ENCODE measurements at regions not wholly inside any gene's neighbourhood (a gene's known extent, or its start where the extent isn't known, plus 50 kb on each side); places are given as distances from the start of the nearest gene placed in this dataset.

- DNase-seq (ENCODE audit: low read depth in 1 of 2, low spot score in 1 of 2) = no peak
- in situ Hi-C loops (cut with HindIII; ENCODE audit: low pct_unique_long_range_greater_than_20kb, low sequenced_read_pairs) = no loop called here
- TF ChIP-seq JUND (IDR thresholded peaks at IDR 0.05; ENCODE audit: low read depth) = no peak
Observed at GRCh38 chr3:30289766-30290165, 316.6 kb upstream of the TGFBR2 start.

DNA sequence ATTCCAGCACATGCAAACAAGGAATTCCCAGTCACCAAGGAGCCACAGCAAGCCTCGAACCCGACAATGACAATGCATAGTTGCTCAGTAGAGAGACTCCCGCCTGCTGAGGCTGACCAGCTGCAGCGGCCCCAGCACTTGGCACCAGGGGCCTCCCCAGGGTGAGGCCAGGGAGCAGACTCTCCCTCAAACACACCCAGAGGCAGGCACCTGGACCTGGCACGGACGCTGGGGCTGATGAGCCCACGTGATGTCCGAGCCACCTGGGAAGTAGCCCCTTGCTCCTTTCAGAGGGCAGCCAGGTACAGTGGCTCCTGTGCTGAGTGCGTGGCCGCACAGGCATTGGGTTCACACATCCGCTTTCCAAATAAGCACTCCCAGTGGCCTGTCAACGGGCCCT is 315.9 kb upstream of the TGFBR2 start:
- in situ Hi-C loops (cut with HindIII; ENCODE audit: low pct_unique_long_range_greater_than_20kb, low sequenced_read_pairs) = no loop called here
- DNase-seq (ENCODE audit: low read depth in 1 of 2, low spot score in 1 of 2) = no peak
- TF ChIP-seq JUND (IDR thresholded peaks at IDR 0.05; ENCODE audit: low read depth) = no peak

GRCh38 chr3:30292192-30292893 is 314.1 kb upstream of the TGFBR2 start:
- in situ Hi-C loops (cut with HindIII; ENCODE audit: low pct_unique_long_range_greater_than_20kb, low sequenced_read_pairs) = no loop called here
- TF ChIP-seq JUND (IDR thresholded peaks at IDR 0.05; ENCODE audit: low read depth) = no peak
- no peak for DNase-seq (ENCODE audit: low read depth in 1 of 2, low spot score in 1 of 2)

DNA sequence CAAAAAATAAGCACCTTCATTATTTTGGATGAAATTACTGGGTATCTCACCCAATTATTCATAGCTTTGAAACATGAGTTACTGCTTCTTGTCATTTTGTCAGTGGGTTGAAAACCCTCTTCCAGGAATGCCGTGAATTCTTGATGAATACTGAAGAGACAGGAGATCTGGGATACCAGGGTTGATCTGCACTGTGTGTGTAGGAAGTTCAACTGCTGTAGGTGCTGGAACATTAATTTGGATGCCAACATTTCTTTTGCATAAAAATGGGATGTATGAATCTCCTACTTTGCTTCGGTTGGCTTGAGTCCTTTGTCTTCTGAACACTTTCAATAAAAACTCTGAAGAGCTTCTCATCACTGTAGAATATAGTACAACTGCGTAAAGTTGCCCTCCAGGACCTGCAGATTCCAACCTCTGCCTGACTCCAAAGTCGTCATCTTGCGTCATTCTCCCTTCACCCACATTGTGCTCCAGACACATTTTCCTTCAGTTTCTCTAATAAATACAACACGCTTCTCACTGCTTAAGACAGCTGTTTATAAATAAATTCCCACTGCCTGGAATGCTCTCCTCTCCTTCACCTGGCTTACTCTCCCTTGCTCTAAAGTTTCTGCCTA is 312.7 kb upstream of the TGFBR2 start:
- TF ChIP-seq JUND (IDR thresholded peaks at IDR 0.05; ENCODE audit: low read depth) = no peak
- in situ Hi-C loops (cut with HindIII; ENCODE audit: low pct_unique_long_range_greater_than_20kb, low sequenced_read_pairs) = no loop called here

GRCh38 chr3:30294241-30294667 is 312.1 kb upstream of the TGFBR2 start:
- in situ Hi-C loops (cut with HindIII; ENCODE audit: low pct_unique_long_range_greater_than_20kb, low sequenced_read_pairs) = no loop called here
- no peak for TF ChIP-seq JUND (IDR thresholded peaks at IDR 0.05; ENCODE audit: low read depth)

More for the DNA sequence above, 312.7 kb upstream of the TGFBR2 start:
- no peak for DNase-seq (ENCODE audit: low read depth in 1 of 2, low spot score in 1 of 2)

GRCh38 chr3:30297112-30297511 is 309.3 kb upstream of the TGFBR2 start:
- in situ Hi-C loops (cut with HindIII; ENCODE audit: low pct_unique_long_range_greater_than_20kb, low sequenced_read_pairs) = no loop called here

More at GRCh38 chr3:30294241-30294667, 312.1 kb upstream of the TGFBR2 start:
- DNase-seq (ENCODE audit: low read depth in 1 of 2, low spot score in 1 of 2) = no peak

GRCh38 chr3:30299674-30300385 is 306.6 kb upstream of the TGFBR2 start:
- no peak for DNase-seq (ENCODE audit: low read depth in 1 of 2, low spot score in 1 of 2)
- TF ChIP-seq JUND (IDR thresholded peaks at IDR 0.05; ENCODE audit: low read depth) = no peak
- in situ Hi-C loops (cut with HindIII; ENCODE audit: low pct_unique_long_range_greater_than_20kb, low sequenced_read_pairs) = no loop called here

More at GRCh38 chr3:30297112-30297511, 309.3 kb upstream of the TGFBR2 start:
- no peak for TF ChIP-seq JUND (IDR thresholded peaks at IDR 0.05; ENCODE audit: low read depth)
- DNase-seq (ENCODE audit: low read depth in 1 of 2, low spot score in 1 of 2) = no peak

GRCh38 chr3:30300809-30301208 is 305.6 kb upstream of the TGFBR2 start:
- no peak for TF ChIP-seq JUND (IDR thresholded peaks at IDR 0.05; ENCODE audit: low read depth)
- DNase-seq (ENCODE audit: low read depth in 1 of 2, low spot score in 1 of 2) = no peak
- in situ Hi-C loops (cut with HindIII; ENCODE audit: low pct_unique_long_range_greater_than_20kb, low sequenced_read_pairs) = no loop called here

- no peak for TF ChIP-seq JUND (IDR thresholded peaks at IDR 0.05; ENCODE audit: low read depth)
- in situ Hi-C loops (cut with HindIII; ENCODE audit: low pct_unique_long_range_greater_than_20kb, low sequenced_read_pairs) = no loop called here
- no peak for DNase-seq (ENCODE audit: low read depth in 1 of 2, low spot score in 1 of 2)
Observed at GRCh38 chr3:30302027-30302426, 304.4 kb upstream of the TGFBR2 start.

GRCh38 chr3:30303770-30304169 is 302.6 kb upstream of the TGFBR2 start:
- TF ChIP-seq JUND (IDR thresholded peaks at IDR 0.05; ENCODE audit: low read depth) = no peak
- in situ Hi-C loops (cut with HindIII; ENCODE audit: low pct_unique_long_range_greater_than_20kb, low sequenced_read_pairs) = no loop called here
- DNase-seq (ENCODE audit: low read depth in 1 of 2, low spot score in 1 of 2) = no peak

DNA sequence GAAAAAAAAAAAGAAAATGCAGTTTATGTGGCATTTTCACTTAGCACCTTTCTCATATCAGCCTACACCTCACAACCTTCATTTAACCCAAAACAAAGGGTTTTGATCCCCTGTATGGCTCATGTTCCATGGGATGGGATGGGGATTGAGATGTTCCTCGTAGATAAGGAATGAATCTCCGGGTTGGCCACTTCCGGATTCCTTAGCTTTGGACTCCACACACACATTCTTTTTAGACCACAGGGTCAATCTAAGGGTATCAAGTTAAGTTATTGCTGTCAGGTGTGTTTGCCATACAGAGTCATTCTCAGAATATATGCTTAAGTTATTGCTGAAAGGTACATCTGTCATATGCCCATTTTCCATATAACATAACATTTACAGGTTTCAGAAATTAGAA is 301.4 kb upstream of the TGFBR2 start:
- DNase-seq (ENCODE audit: low read depth in 1 of 2, low spot score in 1 of 2) = no peak
- in situ Hi-C loops (cut with HindIII; ENCODE audit: low pct_unique_long_range_greater_than_20kb, low sequenced_read_pairs) = no loop called here
- TF ChIP-seq JUND (IDR thresholded peaks at IDR 0.05; ENCODE audit: low read depth) = no peak

GRCh38 chr3:30306896-30307295 is 299.5 kb upstream of the TGFBR2 start:
- no peak for DNase-seq (ENCODE audit: low read depth in 1 of 2, low spot score in 1 of 2)
- in situ Hi-C loops (cut with HindIII; ENCODE audit: low pct_unique_long_range_greater_than_20kb, low sequenced_read_pairs) = no loop called here
- TF ChIP-seq JUND (IDR thresholded peaks at IDR 0.05; ENCODE audit: low read depth) = no peak

DNA sequence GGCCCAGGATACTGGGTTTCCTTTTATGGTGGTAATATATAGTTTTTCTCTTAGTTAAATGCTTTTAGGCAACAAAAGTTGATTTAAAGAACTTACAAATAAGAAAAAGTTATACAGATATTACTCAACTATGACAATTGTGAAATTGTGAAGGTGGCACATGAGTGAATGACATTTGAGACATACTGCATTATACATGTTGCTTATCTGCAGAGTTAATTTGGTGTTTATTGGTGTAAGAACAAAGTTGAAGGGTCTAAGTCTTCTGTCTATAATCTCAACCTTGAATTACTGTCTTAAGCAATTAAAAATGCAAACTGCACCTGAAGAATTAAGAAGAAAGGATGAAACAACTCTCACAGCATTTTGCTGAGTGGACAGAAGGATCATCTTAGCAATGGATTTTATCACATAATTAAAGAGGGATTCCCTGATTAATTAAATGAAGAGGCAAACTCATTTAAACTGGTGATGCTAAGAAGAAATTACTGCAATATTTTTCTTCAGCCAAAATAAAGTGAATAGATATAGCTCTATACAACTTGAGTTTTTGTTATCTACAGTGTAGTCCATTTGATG is 298.9 kb upstream of the TGFBR2 start:
- no peak for TF ChIP-seq JUND (IDR thresholded peaks at IDR 0.05; ENCODE audit: low read depth)
- DNase-seq (ENCODE audit: low read depth in 1 of 2, low spot score in 1 of 2) = no peak
- in situ Hi-C loops (cut with HindIII; ENCODE audit: low pct_unique_long_range_greater_than_20kb, low sequenced_read_pairs) = no loop called here
